ENCODE measurements at regions not wholly inside any gene's neighbourhood (a gene's known extent, or its start where the extent isn't known, plus 50 kb on each side); places are given as distances from the start of the nearest gene placed in this dataset.

- DNase-seq, result no peak
Measured at GRCh38 chr1:30607723-30608122, 115.7 kb downstream of the MATN1 start.

- no peak for DNase-seq
Measured at GRCh38 chr1:30606166-30606565, 117.2 kb downstream of the MATN1 start.

- DNase-seq, result no peak
Measured at GRCh38 chr1:30605441-30605920, 117.9 kb downstream of the MATN1 start.

GRCh38 chr1:30604801-30605440 is 118.5 kb downstream of the MATN1 start:
- DNase-seq, result no peak

- no peak for DNase-seq
Measured at GRCh38 chr1:30603081-30603858, 120.1 kb downstream of the MATN1 start.

GRCh38 chr1:30601316-30602085 is 121.9 kb downstream of the MATN1 start:
- no peak for DNase-seq

GRCh38 chr1:30600706-30601105 is 122.7 kb downstream of the MATN1 start:
- DNase-seq, result no peak

- no peak for DNase-seq
Measured at GRCh38 chr1:30600258-30600657, 123.1 kb downstream of the MATN1 start.

- DNase-seq, result no peak
Measured at GRCh38 chr1:30599721-30600120, 123.7 kb downstream of the MATN1 start.

- DNase-seq, result no peak
Measured at GRCh38 chr1:30598571-30599114, 124.7 kb downstream of the MATN1 start.

GRCh38 chr1:30597711-30598110 is 125.7 kb downstream of the MATN1 start:
- no peak for DNase-seq

- no peak for DNase-seq
Measured at GRCh38 chr1:30596891-30597290, 126.5 kb downstream of the MATN1 start.

GRCh38 chr1:30596470-30596869 is 126.9 kb downstream of the MATN1 start:
- no peak for DNase-seq

- DNase-seq, result no peak
Measured at GRCh38 chr1:30589083-30589482, 134.3 kb downstream of the MATN1 start.

GRCh38 chr1:30588311-30589073 is 134.9 kb downstream of the MATN1 start:
- DNase-seq, result no peak

- no peak for DNase-seq
Measured at GRCh38 chr1:30586671-30587070, 136.7 kb downstream of the MATN1 start.

GRCh38 chr1:30579580-30579979 is 143.8 kb downstream of the MATN1 start:
- no peak for DNase-seq

- no peak for DNase-seq
Measured at GRCh38 chr1:30575066-30575465, 148.3 kb downstream of the MATN1 start.

GRCh38 chr1:30572192-30572591 is 151.2 kb downstream of the MATN1 start:
- no peak for DNase-seq

- no peak for DNase-seq
Measured at GRCh38 chr1:30571380-30571779, 152.0 kb downstream of the MATN1 start.

GRCh38 chr1:30569384-30569783 is 154.0 kb downstream of the MATN1 start:
- DNase-seq, result no peak

GRCh38 chr1:30562559-30562958 is 160.8 kb downstream of the MATN1 start:
- no peak for DNase-seq

- no peak for DNase-seq
Measured at GRCh38 chr1:30551603-30552002, 171.8 kb downstream of the MATN1 start.

Data from activated T-cell treated with anti-CD3 and anti-CD28 coated beads, Interleukin-2, amount 50 U/mL, for 48 hours (primary cell).